HL-60 (cell line): ENCODE measurements at regions not wholly inside any gene's neighbourhood (a gene's known extent, or its start where the extent isn't known, plus 50 kb on each side); places are given as distances from the start of the nearest gene placed in this dataset.

Experiments used
- DNase-seq, 2 experiments: peaks; one replicate each; pipeline ENCODE4 v3.0.0-alpha.2; 2010 to 2020; ENCODE audit warnings: low read depth in 1 of 2, low spot score in 1 of 2
- H3K27ac ChIP-seq: fragments of 250-450 bp; sonication (Bioruptor Pico); replicated peaks from 2 replicates; pipeline ENCODE4 v1.5.1; 2020; ENCODE audit warnings: mild to moderate bottlenecking, moderate library complexity
- H3K27me3 ChIP-seq: fragments of 250-450 bp; sonication (Bioruptor Pico); 2 replicates; pipeline ENCODE4 v1.5.1; 2021; ENCODE audit warnings: mild to moderate bottlenecking, moderate library complexity; ENCODE audit not compliant: insufficient read depth, poor library complexity, severe bottlenecking
- H3K4me3 ChIP-seq: replicated peaks from 2 replicates; pipeline ENCODE4 v1.5.1; 2011; ENCODE audit warnings: mild to moderate bottlenecking, control low read depth, low read length; ENCODE audit not compliant: insufficient read depth
- GABPA ChIP-seq: IDR thresholded peaks from 2 replicates; pipeline ENCODE4 v1.6.1; 2012; ENCODE audit warnings: low read depth
- POLR2AphosphoS5 ChIP-seq: IDR thresholded peaks from 2 replicates; pipeline ENCODE4 v1.6.1; 2012; ENCODE audit warnings: low read depth
- SPI1 ChIP-seq: IDR thresholded peaks from 2 replicates; pipeline ENCODE4 v1.6.1; 2012; ENCODE audit warnings: low read depth, mild to moderate bottlenecking, borderline replicate concordance
- TF ChIP-seq, protein P1 (sequence below): IDR thresholded peaks from one replicate; pipeline ENCODE4 v1.5.1; 2011; ENCODE audit warnings: low read length, control low read depth, inconsistent platforms; ENCODE audit not compliant: insufficient read depth
- TF ChIP-seq, protein P2 (sequence below): IDR thresholded peaks from 2 replicates; pipeline ENCODE4 v1.6.1; 2012; ENCODE audit warnings: low read depth; ENCODE audit not compliant: insufficient replicate concordance

DNA sequence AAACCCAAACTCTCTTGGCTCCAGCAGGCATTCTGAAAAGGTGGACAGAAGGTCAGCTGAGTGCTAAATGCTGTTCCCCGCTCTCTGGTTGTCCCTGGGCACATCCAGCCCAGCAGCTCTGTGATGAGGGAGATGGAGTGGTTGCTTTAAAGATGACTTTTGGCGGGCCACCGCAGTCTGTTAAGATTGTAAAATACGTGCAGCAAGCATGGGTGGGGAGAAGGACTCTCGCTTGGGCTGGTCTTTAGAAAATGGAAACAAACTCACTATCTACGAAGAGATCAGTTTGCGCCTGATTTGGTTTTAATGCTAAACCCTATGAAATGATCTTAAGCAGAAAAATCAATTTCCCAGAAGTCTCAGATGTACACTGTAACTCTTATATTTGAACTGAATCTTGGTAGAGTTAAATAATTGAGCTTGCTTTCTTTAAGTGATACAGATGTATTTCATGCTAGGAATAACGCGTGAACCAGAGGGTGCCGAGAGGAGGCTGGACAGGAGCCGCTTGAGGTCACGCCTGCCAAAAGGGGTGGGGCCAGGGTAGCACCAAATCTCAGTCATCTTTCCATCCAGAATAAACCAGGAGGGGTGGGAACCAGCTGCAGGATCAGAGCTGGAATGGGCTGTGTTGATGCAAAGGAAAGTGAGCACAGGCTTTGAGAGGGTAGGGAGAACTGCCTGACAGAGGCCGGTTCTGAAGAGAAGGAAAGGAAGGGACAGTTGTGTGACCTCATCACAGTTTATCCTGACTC is 170.2 kb upstream of the MKI67 start:
- H3K4me3 ChIP-seq: no peak overlapping the region
- no peak overlapping the region for H3K27ac ChIP-seq
- H3K27me3 ChIP-seq: no peaks in the 10 kb centered on the region
- no peak for TF ChIP-seq SPI1
- no peak for TF ChIP-seq POLR2AphosphoS5
- TF ChIP-seq, protein P1, sequence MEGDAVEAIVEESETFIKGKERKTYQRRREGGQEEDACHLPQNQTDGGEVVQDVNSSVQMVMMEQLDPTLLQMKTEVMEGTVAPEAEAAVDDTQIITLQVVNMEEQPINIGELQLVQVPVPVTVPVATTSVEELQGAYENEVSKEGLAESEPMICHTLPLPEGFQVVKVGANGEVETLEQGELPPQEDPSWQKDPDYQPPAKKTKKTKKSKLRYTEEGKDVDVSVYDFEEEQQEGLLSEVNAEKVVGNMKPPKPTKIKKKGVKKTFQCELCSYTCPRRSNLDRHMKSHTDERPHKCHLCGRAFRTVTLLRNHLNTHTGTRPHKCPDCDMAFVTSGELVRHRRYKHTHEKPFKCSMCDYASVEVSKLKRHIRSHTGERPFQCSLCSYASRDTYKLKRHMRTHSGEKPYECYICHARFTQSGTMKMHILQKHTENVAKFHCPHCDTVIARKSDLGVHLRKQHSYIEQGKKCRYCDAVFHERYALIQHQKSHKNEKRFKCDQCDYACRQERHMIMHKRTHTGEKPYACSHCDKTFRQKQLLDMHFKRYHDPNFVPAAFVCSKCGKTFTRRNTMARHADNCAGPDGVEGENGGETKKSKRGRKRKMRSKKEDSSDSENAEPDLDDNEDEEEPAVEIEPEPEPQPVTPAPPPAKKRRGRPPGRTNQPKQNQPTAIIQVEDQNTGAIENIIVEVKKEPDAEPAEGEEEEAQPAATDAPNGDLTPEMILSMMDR: no peak
- TF ChIP-seq GABPA: no peak
- TF ChIP-seq, protein P2, sequence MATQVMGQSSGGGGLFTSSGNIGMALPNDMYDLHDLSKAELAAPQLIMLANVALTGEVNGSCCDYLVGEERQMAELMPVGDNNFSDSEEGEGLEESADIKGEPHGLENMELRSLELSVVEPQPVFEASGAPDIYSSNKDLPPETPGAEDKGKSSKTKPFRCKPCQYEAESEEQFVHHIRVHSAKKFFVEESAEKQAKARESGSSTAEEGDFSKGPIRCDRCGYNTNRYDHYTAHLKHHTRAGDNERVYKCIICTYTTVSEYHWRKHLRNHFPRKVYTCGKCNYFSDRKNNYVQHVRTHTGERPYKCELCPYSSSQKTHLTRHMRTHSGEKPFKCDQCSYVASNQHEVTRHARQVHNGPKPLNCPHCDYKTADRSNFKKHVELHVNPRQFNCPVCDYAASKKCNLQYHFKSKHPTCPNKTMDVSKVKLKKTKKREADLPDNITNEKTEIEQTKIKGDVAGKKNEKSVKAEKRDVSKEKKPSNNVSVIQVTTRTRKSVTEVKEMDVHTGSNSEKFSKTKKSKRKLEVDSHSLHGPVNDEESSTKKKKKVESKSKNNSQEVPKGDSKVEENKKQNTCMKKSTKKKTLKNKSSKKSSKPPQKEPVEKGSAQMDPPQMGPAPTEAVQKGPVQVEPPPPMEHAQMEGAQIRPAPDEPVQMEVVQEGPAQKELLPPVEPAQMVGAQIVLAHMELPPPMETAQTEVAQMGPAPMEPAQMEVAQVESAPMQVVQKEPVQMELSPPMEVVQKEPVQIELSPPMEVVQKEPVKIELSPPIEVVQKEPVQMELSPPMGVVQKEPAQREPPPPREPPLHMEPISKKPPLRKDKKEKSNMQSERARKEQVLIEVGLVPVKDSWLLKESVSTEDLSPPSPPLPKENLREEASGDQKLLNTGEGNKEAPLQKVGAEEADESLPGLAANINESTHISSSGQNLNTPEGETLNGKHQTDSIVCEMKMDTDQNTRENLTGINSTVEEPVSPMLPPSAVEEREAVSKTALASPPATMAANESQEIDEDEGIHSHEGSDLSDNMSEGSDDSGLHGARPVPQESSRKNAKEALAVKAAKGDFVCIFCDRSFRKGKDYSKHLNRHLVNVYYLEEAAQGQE: no peak
- no peak for DNase-seq

DNA sequence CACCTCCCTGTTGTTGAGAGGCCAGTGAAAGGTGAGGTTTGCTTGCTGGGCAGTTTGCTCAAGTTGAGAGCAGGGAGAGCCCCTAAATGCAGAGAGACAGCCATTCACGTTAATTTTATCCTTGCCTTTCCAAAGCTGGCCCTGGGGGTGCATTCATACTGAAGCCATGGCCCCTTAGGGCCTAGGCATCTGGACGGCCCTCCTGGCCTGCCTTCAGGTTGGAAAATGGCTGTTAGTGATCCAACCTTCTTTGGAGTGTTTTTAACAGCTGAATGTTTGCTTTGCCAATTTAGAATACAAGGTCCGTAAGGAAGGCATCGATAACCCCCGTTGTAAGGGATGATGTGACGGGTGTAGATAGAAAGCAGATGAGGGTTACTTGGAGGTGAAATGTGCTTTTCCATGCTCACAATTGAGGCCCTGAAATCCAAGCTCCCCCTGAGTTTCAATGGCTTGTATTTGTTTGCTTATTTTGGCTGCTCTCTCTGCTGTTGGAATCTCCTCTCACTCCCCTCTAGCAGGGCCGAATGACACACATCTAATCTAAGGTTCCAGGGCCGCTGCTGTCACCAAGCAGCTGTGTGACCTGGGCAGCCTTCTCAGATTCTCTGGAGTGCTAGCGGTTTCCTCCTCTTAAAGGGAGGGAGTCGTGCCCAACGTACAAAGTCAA is 171.6 kb upstream of the MKI67 start:
- Histone ChIP-seq H3K27ac (no peak overlapping the region), H3K27me3 (no peaks in the 10 kb centered on the region), H3K4me3 (no peak overlapping the region)
- no peak for TF ChIP-seq GABPA
- TF ChIP-seq, protein P1: no peak
- TF ChIP-seq, protein P2: no peak
- TF ChIP-seq SPI1: no peak
- no peak for TF ChIP-seq POLR2AphosphoS5
- no peak for DNase-seq

DNA sequence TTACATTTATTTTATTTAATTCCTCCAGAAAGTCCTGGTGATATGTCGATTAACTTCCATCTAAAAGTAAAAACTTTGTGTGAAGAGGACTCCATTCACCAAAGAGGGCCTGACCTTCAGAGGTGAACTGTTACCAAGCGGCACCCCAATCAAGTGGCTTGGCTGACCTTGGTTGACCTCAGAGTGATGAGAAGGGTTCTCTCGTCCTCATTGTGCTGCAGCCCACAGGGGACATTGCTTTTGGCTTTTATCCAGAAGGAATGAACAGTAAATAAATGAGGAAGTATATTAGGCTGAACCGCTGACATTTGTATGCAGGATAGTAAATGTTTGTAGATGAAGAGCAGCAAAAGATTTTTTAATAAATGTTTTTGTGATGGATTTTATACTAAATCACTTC is 172.4 kb upstream of the MKI67 start:
- no peak overlapping the region for H3K4me3 ChIP-seq
- TF ChIP-seq, protein P2: no peak
- no peak for TF ChIP-seq SPI1
- no peak for TF ChIP-seq GABPA
- TF ChIP-seq, protein P1: no peak
- no peak for TF ChIP-seq POLR2AphosphoS5

More for the DNA sequence above, 172.4 kb upstream of the MKI67 start:
- Histone ChIP-seq H3K27me3 (no peaks in the 10 kb centered on the region), H3K27ac (no peak overlapping the region)
- DNase-seq: no peak
